Mucosa of stomach (tissue), 1 donor: ENCODE measurements at regions not wholly inside any gene's neighbourhood (a gene's known extent, or its start where the extent isn't known, plus 50 kb on each side); places are given as distances from the start of the nearest gene placed in this dataset.
A peak's percentile ranks its signal among the peaks of the same experiment; 100 is the strongest.

Source experiments
- H3K27me3 ChIP-seq: one replicate; pipeline ENCODE4 v1.7.0; 2013; ENCODE audit warnings: mild to moderate bottlenecking, low read length; ENCODE audit not compliant: control insufficient read depth, insufficient read depth
- H3K36me3 ChIP-seq: one replicate; pipeline ENCODE4 v1.7.0; 2013; ENCODE audit warnings: low read length; ENCODE audit not compliant: control insufficient read depth, insufficient read depth
- H3K4me1 ChIP-seq: one replicate; pipeline ENCODE4 v1.7.0; 2013; ENCODE audit warnings: mild to moderate bottlenecking, low read length; ENCODE audit not compliant: control insufficient read depth, insufficient read depth
- H3K4me3 ChIP-seq: one replicate; pipeline ENCODE4 v1.7.0; 2013; ENCODE audit warnings: low read length
- H3K9ac ChIP-seq: one replicate; pipeline ENCODE4 v1.7.0; 2013; ENCODE audit warnings: mild to moderate bottlenecking, low read length, moderate library complexity
- H3K9me3 ChIP-seq: one replicate; pipeline ENCODE4 v1.7.0; 2013; ENCODE audit warnings: mild to moderate bottlenecking, low read length, moderate library complexity; ENCODE audit not compliant: control insufficient read depth
- donor health status: Pancreatic carcinoma.

- H3K4me1 ChIP-seq = peaks cover 35% of the 10 kb centered on the region
- no peaks in the 10 kb centered on the region for H3K36me3 ChIP-seq
- no peaks in the 10 kb centered on the region for H3K9me3 ChIP-seq
- peak overlapping the region; percentile 4 for H3K4me3 ChIP-seq
- H3K9ac ChIP-seq = no peak overlapping the region
- H3K27me3 ChIP-seq = no peaks in the 10 kb centered on the region
Observed at GRCh38 chr1:8197493-8198282, 120.2 kb upstream of the SLC45A1 start.

- no peak overlapping the region for H3K4me3 ChIP-seq
- peak overlapping the region; percentile 12 for H3K9ac ChIP-seq
- no peaks in the 10 kb centered on the region for H3K27me3 ChIP-seq
- H3K36me3 ChIP-seq = no peaks in the 10 kb centered on the region
- H3K4me1 ChIP-seq = peaks cover 24% of the 10 kb centered on the region
- no peaks in the 10 kb centered on the region for H3K9me3 ChIP-seq
Observed at GRCh38 chr1:8194481-8195227, 123.3 kb upstream of the SLC45A1 start.

GRCh38 chr1:8193840-8194406 lies 124.0 kb upstream of the SLC45A1 start:
- peaks cover 24% of the 10 kb centered on the region for H3K4me1 ChIP-seq
- no peaks in the 10 kb centered on the region for H3K36me3 ChIP-seq
- H3K9ac ChIP-seq = no peak overlapping the region
- no peak overlapping the region for H3K4me3 ChIP-seq
- no peaks in the 10 kb centered on the region for H3K27me3 ChIP-seq
- H3K9me3 ChIP-seq = no peaks in the 10 kb centered on the region

- Histone ChIP-seq H3K4me3 (no peak overlapping the region), H3K9me3 (no peaks in the 10 kb centered on the region), H3K27me3 (no peaks in the 10 kb centered on the region), H3K4me1 (peaks cover 11% of the 10 kb centered on the region), H3K9ac (no peak overlapping the region), H3K36me3 (no peaks in the 10 kb centered on the region)
Observed at GRCh38 chr1:8191474-8191873, 126.4 kb upstream of the SLC45A1 start.

- Histone ChIP-seq H3K9me3 (no peaks in the 10 kb centered on the region), H3K36me3 (no peaks in the 10 kb centered on the region), H3K4me1 (peaks cover 9% of the 10 kb centered on the region), H3K9ac (no peak overlapping the region), H3K4me3 (no peak overlapping the region), H3K27me3 (no peaks in the 10 kb centered on the region)
Observed at GRCh38 chr1:8189931-8190483, 127.9 kb upstream of the SLC45A1 start.

- H3K9ac ChIP-seq = no peak overlapping the region
- H3K4me1 ChIP-seq = peaks cover 13% of the 10 kb centered on the region
- no peaks in the 10 kb centered on the region for H3K9me3 ChIP-seq
Observed at GRCh38 chr1:8185400-8185799, 132.5 kb upstream of the SLC45A1 start.

GRCh38 chr1:8184301-8184700 lies 133.6 kb upstream of the SLC45A1 start:
- no peak overlapping the region for H3K9ac ChIP-seq
- no peaks in the 10 kb centered on the region for H3K9me3 ChIP-seq
- peaks cover 13% of the 10 kb centered on the region for H3K4me1 ChIP-seq
- H3K4me3 ChIP-seq = no peak overlapping the region
- no peaks in the 10 kb centered on the region for H3K36me3 ChIP-seq
- H3K27me3 ChIP-seq = no peaks in the 10 kb centered on the region

More at GRCh38 chr1:8185400-8185799, 132.5 kb upstream of the SLC45A1 start:
- Histone ChIP-seq H3K27me3 (no peaks in the 10 kb centered on the region), H3K36me3 (no peaks in the 10 kb centered on the region), H3K4me3 (no peak overlapping the region)

- Histone ChIP-seq H3K4me1 (peaks cover 13% of the 10 kb centered on the region), H3K9ac (peak overlapping the region; percentile 44), H3K9me3 (no peaks in the 10 kb centered on the region), H3K4me3 (no peak overlapping the region), H3K27me3 (no peaks in the 10 kb centered on the region), H3K36me3 (no peaks in the 10 kb centered on the region)
Observed at GRCh38 chr1:8182034-8182761, 135.7 kb upstream of the SLC45A1 start.

GRCh38 chr1:8179132-8179793 lies 138.7 kb upstream of the SLC45A1 start:
- H3K4me3 ChIP-seq = no peak overlapping the region
- H3K9me3 ChIP-seq = no peaks in the 10 kb centered on the region
- H3K36me3 ChIP-seq = no peaks in the 10 kb centered on the region
- no peak overlapping the region for H3K9ac ChIP-seq
- H3K4me1 ChIP-seq = peaks cover 15% of the 10 kb centered on the region
- H3K27me3 ChIP-seq = no peaks in the 10 kb centered on the region

- Histone ChIP-seq H3K27me3 (no peaks in the 10 kb centered on the region), H3K4me3 (no peak overlapping the region), H3K4me1 (peaks cover 11% of the 10 kb centered on the region), H3K36me3 (no peaks in the 10 kb centered on the region), H3K9ac (no peak overlapping the region), H3K9me3 (no peaks in the 10 kb centered on the region)
Observed at GRCh38 chr1:8176279-8176678, 141.6 kb upstream of the SLC45A1 start.

- Histone ChIP-seq H3K27me3 (no peaks in the 10 kb centered on the region), H3K36me3 (no peaks in the 10 kb centered on the region), H3K4me1 (peaks cover 17% of the 10 kb centered on the region), H3K9ac (no peak overlapping the region), H3K4me3 (no peak overlapping the region), H3K9me3 (no peaks in the 10 kb centered on the region)
Observed at GRCh38 chr1:8174807-8175206, 143.1 kb upstream of the SLC45A1 start.
